Chondrocyte (in vitro differentiated cells): ENCODE measurements at regions not wholly inside any gene's neighbourhood (a gene's known extent, or its start where the extent isn't known, plus 50 kb on each side); places are given as distances from the start of the nearest gene placed in this dataset.

Experiments
- DNase-seq: peaks from one replicate; pipeline ENCODE4 v3.0.0; 2021; ENCODE audit warnings: mixed read lengths, low spot score
- H3K27ac Mint-ChIP-seq: one replicate; pipeline ENCODE4 v1.8.0; 2021; ENCODE audit warnings: mild to moderate bottlenecking, moderate library complexity, mixed read lengths; ENCODE audit not compliant: unreplicated experiment
- H3K27me3 Mint-ChIP-seq: 2 replicates; pipeline ENCODE4 v1.8.0; 2021; ENCODE audit warnings: low read depth, mixed read lengths
- H3K36me3 Mint-ChIP-seq: 2 replicates; pipeline ENCODE4 v1.8.0; 2021; ENCODE audit warnings: low read depth, mixed read lengths
- H3K4me1 Mint-ChIP-seq: 2 replicates; pipeline ENCODE4 v1.8.0; 2021; ENCODE audit warnings: low read depth, mild to moderate bottlenecking, mixed read lengths
- H3K4me3 Mint-ChIP-seq: one replicate; pipeline ENCODE4 v1.8.0; 2021; ENCODE audit warnings: mild to moderate bottlenecking, moderate library complexity, mixed read lengths; ENCODE audit not compliant: unreplicated experiment
- H3K9me3 Mint-ChIP-seq: 2 replicates; pipeline ENCODE4 v1.8.0; 2021; ENCODE audit warnings: low read depth, mixed read lengths
- CTCF ChIP-seq: fragments of 200-600 bp; sonication (generic); IDR thresholded peaks from 2 replicates; pipeline ENCODE4 v1.5.0; 2021; ENCODE audit warnings: antibody characterized with exemption, mild to moderate bottlenecking, moderate library complexity

- TF ChIP-seq CTCF = no peak
- Mint-ChIP-seq H3K27ac (no peak overlapping the region), H3K36me3 (no peaks in the 10 kb centered on the region), H3K4me3 (no peak overlapping the region), H3K27me3 (no peaks in the 10 kb centered on the region), H3K4me1 (no peaks in the 10 kb centered on the region), H3K9me3 (no peaks in the 10 kb centered on the region)
- no peak for DNase-seq
These were observed 1267.3 kb downstream of the BRD1 start for GRCh38 chr22:48560389-48560751.

GRCh38 chr22:48559647-48560388 lies 1267.9 kb downstream of the BRD1 start:
- Mint-ChIP-seq H3K27ac (no peak overlapping the region), H3K27me3 (no peaks in the 10 kb centered on the region), H3K4me1 (no peaks in the 10 kb centered on the region), H3K36me3 (no peaks in the 10 kb centered on the region), H3K9me3 (no peaks in the 10 kb centered on the region), H3K4me3 (no peak overlapping the region)
- no peak for DNase-seq
- no peak for TF ChIP-seq CTCF

- TF ChIP-seq CTCF = no peak
- no peaks in the 10 kb centered on the region for H3K27me3 Mint-ChIP-seq
- H3K36me3 Mint-ChIP-seq = no peaks in the 10 kb centered on the region
- no peaks in the 10 kb centered on the region for H3K9me3 Mint-ChIP-seq
- H3K4me1 Mint-ChIP-seq = no peaks in the 10 kb centered on the region
- H3K4me3 Mint-ChIP-seq = no peak overlapping the region
- H3K27ac Mint-ChIP-seq = no peak overlapping the region
- DNase-seq = no peak
These were observed 1268.9 kb downstream of the BRD1 start for GRCh38 chr22:48558606-48559402.

GRCh38 chr22:48558016-48558415 lies 1269.7 kb downstream of the BRD1 start:
- H3K4me1 Mint-ChIP-seq = no peaks in the 10 kb centered on the region
- no peak for DNase-seq
- H3K27me3 Mint-ChIP-seq = no peaks in the 10 kb centered on the region
- H3K9me3 Mint-ChIP-seq = no peaks in the 10 kb centered on the region
- no peak overlapping the region for H3K27ac Mint-ChIP-seq
- no peak overlapping the region for H3K4me3 Mint-ChIP-seq
- no peak for TF ChIP-seq CTCF
- H3K36me3 Mint-ChIP-seq = no peaks in the 10 kb centered on the region

- DNase-seq = no peak
- Mint-ChIP-seq H3K27ac (no peak overlapping the region), H3K27me3 (no peaks in the 10 kb centered on the region), H3K4me3 (no peak overlapping the region), H3K9me3 (no peaks in the 10 kb centered on the region), H3K36me3 (no peaks in the 10 kb centered on the region), H3K4me1 (no peaks in the 10 kb centered on the region)
- no peak for TF ChIP-seq CTCF
These were observed 1270.2 kb downstream of the BRD1 start for GRCh38 chr22:48557473-48557872.
